Mesenchymal stem cell (in vitro differentiated cells and primary cell): ENCODE measurements at regions not wholly inside any gene's neighbourhood (a gene's known extent, or its start where the extent isn't known, plus 50 kb on each side); places are given as distances from the start of the nearest gene placed in this dataset.

Experiments
- DNase-seq: peaks from one replicate; pipeline ENCODE4 v3.0.0-alpha.2; 2013
- H2AFZ ChIP-seq: one replicate; pipeline ENCODE4 v1.6.1; 2013; ENCODE audit warnings: low read depth, mild to moderate bottlenecking, control low read depth, inconsistent platforms, low read length, moderate library complexity
- H2AK5ac ChIP-seq: 2 replicates; pipeline ENCODE4 v1.6.1; 2013; ENCODE audit warnings: low read length, moderate library complexity, mild to moderate bottlenecking, inconsistent platforms; ENCODE audit not compliant: severe bottlenecking
- H2BK120ac ChIP-seq: one replicate; pipeline ENCODE4 v1.6.1; 2013; ENCODE audit warnings: low read depth, mild to moderate bottlenecking, inconsistent platforms, low read length, moderate library complexity
- H2BK12ac ChIP-seq, 2 experiments: one replicate each; pipeline ENCODE4 v1.6.1; 2013; ENCODE audit warnings: inconsistent platforms in 2 of 2, low read length in 2 of 2, mild to moderate bottlenecking in 2 of 2, moderate library complexity in 2 of 2, control low read depth in 1 of 2
- H2BK15ac ChIP-seq: one replicate; pipeline ENCODE4 v1.6.1; 2013; ENCODE audit warnings: mild to moderate bottlenecking, low read depth, inconsistent platforms; ENCODE audit not compliant: poor library complexity, severe bottlenecking
- H2BK5ac ChIP-seq: 2 replicates; pipeline ENCODE4 v1.6.1; 2013; ENCODE audit warnings: low read depth, mild to moderate bottlenecking, low read length, control low read depth, inconsistent platforms; ENCODE audit not compliant: poor library complexity, severe bottlenecking
- H3K14ac ChIP-seq, 2 experiments: one replicate each; pipeline ENCODE4 v1.6.1; 2013; ENCODE audit warnings: inconsistent platforms in 2 of 2, low read length in 2 of 2, control low read depth in 1 of 2, mild to moderate bottlenecking in 1 of 2, moderate library complexity in 1 of 2
- H3K18ac ChIP-seq, 2 experiments: one replicate each; pipeline ENCODE4 v1.6.1; 2013; ENCODE audit warnings: inconsistent platforms in 2 of 2, low read length in 2 of 2, control low read depth in 1 of 2, low read depth in 1 of 2, mild to moderate bottlenecking in 1 of 2
- H3K23ac ChIP-seq, 2 experiments: one replicate each; pipeline ENCODE4 v1.6.1; 2013; ENCODE audit warnings: inconsistent platforms in 2 of 2, low read length in 2 of 2, mild to moderate bottlenecking in 2 of 2, moderate library complexity in 2 of 2, control low read depth in 1 of 2
- H3K27ac ChIP-seq: 2 replicates; pipeline ENCODE4 v1.5.1; 2013; ENCODE audit warnings: mild to moderate bottlenecking, moderate library complexity, low read length, control low read depth, inconsistent platforms; ENCODE audit not compliant: poor library complexity, severe bottlenecking
- H3K27me3 ChIP-seq, 2 experiments: 2 replicates each; pipeline versions ENCODE4 v1.6.1 to v1.7.0; 2013; ENCODE audit warnings: low read length in 2 of 2, mild to moderate bottlenecking in 2 of 2, moderate library complexity in 2 of 2, control low read depth in 1 of 2, inconsistent platforms in 1 of 2; ENCODE audit not compliant: control insufficient read depth in 1 of 2, insufficient read depth in 1 of 2
- H3K36me3 ChIP-seq, 2 experiments: 2 replicates each; pipeline versions ENCODE4 v1.6.1 to v1.7.0; 2013; ENCODE audit warnings: low read length in 2 of 2, control low read depth in 1 of 2, inconsistent platforms in 1 of 2, low read depth in 1 of 2, mild to moderate bottlenecking in 1 of 2; ENCODE audit not compliant: insufficient read depth in 2 of 2, control insufficient read depth in 1 of 2
- H3K4ac ChIP-seq, 2 experiments: one replicate each; pipeline ENCODE4 v1.6.1; 2013; ENCODE audit warnings: inconsistent platforms in 2 of 2, low read length in 2 of 2, mild to moderate bottlenecking in 2 of 2, moderate library complexity in 2 of 2, control low read depth in 1 of 2, low read depth in 1 of 2
- H3K4me1 ChIP-seq: 2 replicates; pipeline ENCODE4 v1.6.1; 2013; ENCODE audit warnings: low read depth, low read length, control low read depth; ENCODE audit not compliant: control insufficient read depth, insufficient read depth
- H3K4me2 ChIP-seq: 2 replicates; pipeline ENCODE4 v1.6.1; 2013; ENCODE audit warnings: low read length, mild to moderate bottlenecking, inconsistent platforms; ENCODE audit not compliant: poor library complexity, severe bottlenecking
- H3K4me3 ChIP-seq, 2 experiments: 2 replicates each; pipeline versions ENCODE4 v1.5.1 to v1.7.0; 2013; ENCODE audit warnings: low read length in 2 of 2, mild to moderate bottlenecking in 2 of 2, control low read depth in 1 of 2, low read depth in 1 of 2; ENCODE audit not compliant: insufficient read depth in 1 of 2
- H3K79me1 ChIP-seq: replicated peaks from 2 replicates; pipeline ENCODE4 v1.6.1; 2013; ENCODE audit warnings: mild to moderate bottlenecking, control low read depth, low read length, inconsistent platforms; ENCODE audit not compliant: poor library complexity, severe bottlenecking
- H3K9ac ChIP-seq: 2 replicates; pipeline ENCODE4 v1.7.0; 2013; ENCODE audit warnings: mild to moderate bottlenecking, low read length, moderate library complexity
- H3K9me3 ChIP-seq: 2 replicates; pipeline ENCODE4 v1.7.0; 2013; ENCODE audit warnings: mild to moderate bottlenecking, low read length; ENCODE audit not compliant: control insufficient read depth
- H4K8ac ChIP-seq: one replicate; pipeline ENCODE4 v1.6.1; 2013; ENCODE audit warnings: inconsistent platforms, mild to moderate bottlenecking, low read length, moderate library complexity
- H4K91ac ChIP-seq: one replicate; pipeline ENCODE4 v1.6.1; 2013; ENCODE audit warnings: mild to moderate bottlenecking, low read length, inconsistent platforms
- WGBS: methylation state at CpG from one replicate; pipeline ENCODE4 v1.1.7; 2013; ENCODE audit warnings: mixed read lengths; 5-methylcytosine and 5-hydroxymethylcytosine counted together

DNA sequence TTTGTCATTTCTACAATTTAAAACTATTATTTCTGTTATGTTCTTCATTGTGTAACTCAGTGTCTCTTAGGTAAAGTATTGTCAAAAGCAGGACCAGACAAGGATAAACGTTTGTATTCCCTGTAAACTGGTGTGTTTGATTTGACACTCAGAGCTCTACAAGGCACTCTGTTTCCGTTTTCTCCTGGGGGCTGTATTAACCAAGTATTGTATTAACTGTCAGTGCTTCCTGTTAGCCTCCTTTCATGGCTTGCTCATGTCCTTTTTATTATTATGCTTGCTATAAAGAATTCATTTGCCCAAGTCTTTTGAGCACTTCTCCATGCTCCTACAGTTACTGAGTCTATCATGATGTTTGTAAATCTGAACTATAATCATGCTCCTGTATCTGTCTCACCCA lies 323.7 kb downstream of the LPIN1 start:
- Histone ChIP-seq H2BK120ac (no peak overlapping the region), H4K8ac (no peak overlapping the region), H3K23ac (no peak overlapping the region), H3K14ac (no peak overlapping the region), H2AFZ (no peak overlapping the region), H3K79me1 (no peaks in the 10 kb centered on the region), H3K27me3 (no peaks in the 10 kb centered on the region), H3K4ac (no peak overlapping the region), H2BK12ac (no peak overlapping the region), H3K4me2 (no peak overlapping the region), H2AK5ac (no peak overlapping the region), H2BK15ac (no peak overlapping the region), H3K9me3 (no peaks in the 10 kb centered on the region), H3K9ac (no peak overlapping the region), H3K4me3 (no peak overlapping the region), H2BK5ac (no peak overlapping the region), H3K36me3 (no peaks in the 10 kb centered on the region), H3K4me1 (no peaks in the 10 kb centered on the region), H4K91ac (no peak overlapping the region), H3K27ac (no peak overlapping the region), H3K18ac (no peak overlapping the region)
- 21% methylated on average over 1 of the region's 2 CpGs for WGBS
- no peak for DNase-seq

DNA sequence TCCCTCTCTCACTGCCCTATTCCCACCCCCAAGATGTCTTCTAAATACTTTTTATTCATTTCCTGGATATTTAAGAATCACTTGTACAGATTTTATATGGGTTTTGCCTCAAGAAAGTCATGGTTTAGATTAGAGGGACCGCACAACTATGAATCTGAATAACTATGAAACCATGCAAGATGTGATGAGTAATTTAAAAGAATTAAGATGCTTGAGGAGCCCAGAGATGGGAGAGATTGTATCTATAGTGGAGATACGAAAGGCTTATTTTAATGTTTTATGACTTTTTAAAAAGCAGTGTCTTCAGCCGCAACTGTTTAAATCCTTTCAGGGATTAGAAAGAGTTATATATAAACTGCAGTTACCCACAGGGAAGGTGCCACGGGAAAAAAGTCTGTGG lies 324.1 kb downstream of the LPIN1 start:
- Histone ChIP-seq H3K23ac (no peak overlapping the region), H3K27ac (no peak overlapping the region), H2BK15ac (no peak overlapping the region), H3K4me3 (no peak overlapping the region), H4K91ac (no peak overlapping the region), H2BK5ac (no peak overlapping the region), H3K4me1 (no peaks in the 10 kb centered on the region), H3K18ac (no peak overlapping the region), H4K8ac (no peak overlapping the region), H3K79me1 (no peaks in the 10 kb centered on the region), H3K4me2 (no peak overlapping the region), H2AK5ac (no peak overlapping the region), H3K14ac (no peak overlapping the region), H2BK12ac (no peak overlapping the region), H2AFZ (no peak overlapping the region), H3K9ac (no peak overlapping the region), H2BK120ac (no peak overlapping the region), H3K27me3 (no peaks in the 10 kb centered on the region), H3K9me3 (no peaks in the 10 kb centered on the region), H3K4ac (no peak overlapping the region), H3K36me3 (no peaks in the 10 kb centered on the region)
- DNase-seq, result no peak
- 90% methylated on average over 4 of the region's 4 CpGs for WGBS

GRCh38 chr2:12071318-12071717 lies 324.9 kb downstream of the LPIN1 start:
- Histone ChIP-seq H3K36me3 (no peaks in the 10 kb centered on the region), H3K4me1 (no peaks in the 10 kb centered on the region), H3K27me3 (no peaks in the 10 kb centered on the region), H2AFZ (no peak overlapping the region), H3K9ac (no peak overlapping the region), H2BK12ac (no peak overlapping the region), H2BK120ac (peak overlapping the region; percentile 19), H4K8ac (no peak overlapping the region), H2BK15ac (no peak overlapping the region), H3K9me3 (no peaks in the 10 kb centered on the region), H4K91ac (no peak overlapping the region), H3K4me2 (no peak overlapping the region), H2BK5ac (no peak overlapping the region), H3K23ac (no peak overlapping the region), H3K79me1 (no peaks in the 10 kb centered on the region), H3K4me3 (no peak overlapping the region), H3K14ac (no peak overlapping the region), H3K27ac (no peak overlapping the region), H3K18ac (no peak overlapping the region), H2AK5ac (no peak overlapping the region), H3K4ac (no peak overlapping the region)
- DNase-seq, result no peak

- Histone ChIP-seq H3K27ac (no peak overlapping the region), H3K4me3 (no peak overlapping the region), H4K8ac (no peak overlapping the region), H2AK5ac (no peak overlapping the region), H3K4me1 (no peaks in the 10 kb centered on the region), H3K4ac (no peak overlapping the region), H2BK5ac (no peak overlapping the region), H3K4me2 (no peak overlapping the region), H3K27me3 (no peaks in the 10 kb centered on the region), H2BK12ac (no peak overlapping the region), H2BK120ac (no peak overlapping the region), H4K91ac (no peak overlapping the region), H3K14ac (no peak overlapping the region), H3K23ac (no peak overlapping the region), H2BK15ac (no peak overlapping the region), H3K9ac (no peak overlapping the region), H3K18ac (no peak overlapping the region), H2AFZ (no peak overlapping the region), H3K36me3 (no peaks in the 10 kb centered on the region), H3K79me1 (no peaks in the 10 kb centered on the region), H3K9me3 (no peaks in the 10 kb centered on the region)
- DNase-seq, result no peak
- 97% methylated on average over 5 of the region's 6 CpGs for WGBS
Observed at GRCh38 chr2:12073217-12073852, 326.9 kb downstream of the LPIN1 start.
